Fibroblast of skin of scalp (primary cell): ENCODE measurements at regions not wholly inside any gene's neighbourhood (a gene's known extent, or its start where the extent isn't known, plus 50 kb on each side); places are given as distances from the start of the nearest gene placed in this dataset.
"Not testable (repeated sequence)": the region's sequence is repeated elsewhere in the genome, so short reads cannot be mapped to it uniquely, and the experiment has no call there.

Source experiments
- DNase-seq: peaks from one replicate; pipeline ENCODE4 v3.0.0-alpha.2; 2013

DNA sequence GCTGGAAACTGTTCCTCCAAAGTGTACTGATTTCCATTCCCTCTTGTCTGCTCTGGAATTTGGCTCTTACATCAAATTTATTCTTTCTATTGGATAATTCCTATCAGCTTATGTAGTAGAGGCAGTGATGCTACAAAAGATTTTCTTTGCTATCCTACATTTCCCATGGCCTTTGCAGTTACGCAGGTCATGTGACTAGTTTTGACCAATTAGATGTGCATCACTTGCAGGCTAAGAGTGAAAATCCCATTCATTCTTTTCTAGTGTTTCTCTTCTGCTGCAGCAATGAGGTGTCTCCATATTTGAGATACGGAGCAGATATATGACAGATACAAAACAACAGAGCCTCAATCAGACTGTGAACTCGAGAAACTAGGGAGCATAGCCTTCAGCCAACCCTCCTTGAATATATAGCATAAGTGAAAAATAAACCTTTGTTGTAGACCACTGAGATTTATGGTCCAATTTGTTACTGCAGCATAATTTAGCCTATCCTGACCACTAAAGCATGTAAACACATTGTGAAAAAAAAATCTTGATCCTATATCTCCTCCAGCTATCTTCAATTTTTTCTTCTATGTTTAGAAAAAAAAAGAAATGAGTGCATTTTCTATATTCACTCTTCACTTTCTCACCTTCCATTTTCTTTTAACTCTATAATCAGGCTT lies 102.0 kb downstream of the HNMT start:
- no peak for DNase-seq

DNA sequence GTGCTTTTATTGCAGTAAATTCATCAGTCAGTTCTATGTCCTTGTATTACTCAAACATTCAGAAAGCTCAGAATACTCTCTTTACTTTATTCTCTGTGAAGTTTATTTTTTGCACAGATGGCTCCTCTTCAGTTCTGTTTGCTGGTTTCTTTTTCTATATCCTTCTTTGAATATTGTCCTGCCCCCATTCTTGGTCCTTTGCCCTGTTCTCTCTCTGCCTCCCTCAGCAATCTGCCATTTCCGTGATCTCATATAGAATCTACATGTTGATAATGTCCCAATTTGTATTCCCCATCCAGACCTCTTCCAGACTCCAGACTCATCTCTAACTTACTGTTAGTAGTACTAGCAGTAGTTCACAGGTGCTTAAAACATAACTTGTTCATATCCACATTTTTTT lies 102.6 kb downstream of the HNMT start:
- DNase-seq = no peak

DNA sequence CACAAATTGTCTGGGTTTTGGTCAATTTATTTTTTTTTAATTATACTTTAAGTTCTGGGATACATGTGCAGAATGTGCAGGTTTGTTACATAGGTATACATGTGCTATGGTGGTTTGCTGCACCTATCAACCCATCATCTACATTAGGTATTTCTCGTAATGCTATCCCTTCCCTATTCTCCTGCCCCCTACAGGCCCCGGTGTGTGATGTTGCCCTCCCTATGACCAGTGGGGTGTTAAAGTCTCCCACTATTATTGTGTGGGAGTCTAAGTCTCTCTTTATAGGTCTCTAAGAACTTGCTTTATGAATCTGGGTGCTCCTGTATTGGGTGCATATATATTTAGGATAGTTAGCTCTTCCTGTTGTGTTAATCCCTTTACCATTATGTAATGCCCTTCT lies 104.4 kb downstream of the HNMT start:
- not testable (repeated sequence) for DNase-seq

DNA sequence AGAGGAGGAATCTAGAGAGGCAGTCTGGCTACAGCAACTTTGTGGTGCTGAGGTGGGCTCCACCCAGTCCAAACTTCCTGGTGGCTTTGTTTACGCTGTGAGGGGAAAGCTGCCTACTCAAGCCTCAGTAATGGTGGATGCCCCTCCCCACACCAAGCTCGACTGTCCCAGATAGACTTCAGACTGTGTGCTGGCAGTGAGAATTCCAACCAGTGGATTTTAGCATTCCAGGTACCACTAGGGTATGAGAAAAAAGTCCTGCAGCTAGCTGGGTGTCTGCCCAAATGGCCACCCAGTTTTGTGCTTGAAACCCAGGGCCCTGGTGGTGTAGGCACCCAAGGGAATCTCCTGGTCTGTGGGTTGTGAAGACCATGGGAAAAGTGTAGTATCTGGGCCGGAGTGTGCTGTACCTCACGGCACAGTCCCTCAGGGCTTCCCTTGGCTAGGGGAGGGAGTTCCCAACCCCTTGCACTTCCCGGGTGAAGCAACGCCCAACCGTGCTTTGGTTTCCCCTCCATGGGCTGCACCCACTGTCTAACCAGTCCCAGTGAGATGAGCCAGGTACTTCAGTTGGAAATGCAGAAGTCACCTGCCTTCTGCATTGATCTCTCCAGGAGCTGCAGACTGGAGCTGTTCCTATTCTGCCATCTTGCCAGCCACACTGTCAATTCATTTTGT lies 106.9 kb downstream of the HNMT start:
- DNase-seq = not testable (repeated sequence)

DNA sequence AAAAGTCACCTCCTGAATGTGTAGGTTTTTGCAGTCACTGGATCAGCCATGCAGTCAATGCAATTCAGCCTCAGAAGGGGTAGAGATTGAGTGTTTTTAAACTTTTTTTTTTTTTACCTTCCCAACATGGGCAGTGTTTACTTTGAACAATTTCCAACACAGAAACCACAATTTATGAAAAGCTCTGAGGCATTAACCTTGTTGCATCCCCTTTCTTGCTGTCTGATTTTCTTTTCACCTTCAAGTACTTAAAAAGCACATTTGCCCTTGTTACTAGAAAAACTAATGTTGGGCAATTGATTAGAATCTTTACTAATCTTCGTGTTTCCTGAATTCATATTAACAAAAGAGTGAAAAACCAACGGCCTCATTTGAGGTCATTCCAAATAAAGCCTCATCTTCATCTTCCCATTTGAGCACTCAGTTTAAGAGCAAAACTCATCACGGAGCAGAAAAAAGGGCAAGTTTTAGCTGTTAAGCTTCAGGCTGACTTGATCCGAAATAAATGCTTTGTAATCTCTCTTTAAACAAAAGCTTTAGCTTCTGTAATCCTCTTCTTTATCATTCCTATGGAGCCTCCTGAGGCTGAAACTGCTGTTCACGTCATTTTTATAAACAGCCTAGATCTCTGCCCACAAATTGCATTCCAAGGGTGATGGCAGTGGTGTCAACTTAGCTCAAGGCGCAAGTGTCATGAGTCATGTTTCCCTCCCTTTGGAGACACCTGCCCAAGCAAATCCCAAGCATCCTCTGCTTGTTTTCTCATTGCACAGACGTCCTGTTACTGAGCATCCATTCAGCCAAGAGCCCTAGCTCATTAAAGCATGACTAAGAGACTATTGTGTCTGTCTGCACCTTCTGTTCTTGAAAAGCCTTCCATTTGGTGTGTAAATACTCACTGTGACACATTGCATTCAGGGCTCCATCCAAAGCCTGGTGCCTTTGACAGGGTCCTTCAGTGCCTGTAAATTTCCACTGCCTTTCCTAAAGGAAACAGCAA lies 107.7 kb downstream of the HNMT start:
- no peak for DNase-seq

DNA sequence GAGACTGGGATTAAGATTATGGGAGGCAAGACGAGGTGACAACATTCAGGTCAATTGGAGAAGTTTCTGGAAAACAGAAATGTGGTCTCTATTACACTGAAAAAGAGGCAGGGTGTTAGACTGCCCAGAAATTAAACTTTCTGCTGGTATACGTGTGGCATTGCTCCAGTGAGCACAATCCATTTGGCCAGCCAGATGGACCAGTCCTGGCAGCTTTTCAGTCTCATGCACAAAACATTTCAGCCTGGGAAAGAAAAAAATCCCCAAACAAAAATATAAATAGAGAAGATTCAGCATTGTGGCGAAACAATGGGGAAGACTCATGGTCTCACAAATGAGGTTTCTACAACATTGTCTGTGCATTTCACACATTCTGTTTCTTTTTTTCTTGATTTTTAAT lies 113.9 kb downstream of the HNMT start:
- no peak for DNase-seq

DNA sequence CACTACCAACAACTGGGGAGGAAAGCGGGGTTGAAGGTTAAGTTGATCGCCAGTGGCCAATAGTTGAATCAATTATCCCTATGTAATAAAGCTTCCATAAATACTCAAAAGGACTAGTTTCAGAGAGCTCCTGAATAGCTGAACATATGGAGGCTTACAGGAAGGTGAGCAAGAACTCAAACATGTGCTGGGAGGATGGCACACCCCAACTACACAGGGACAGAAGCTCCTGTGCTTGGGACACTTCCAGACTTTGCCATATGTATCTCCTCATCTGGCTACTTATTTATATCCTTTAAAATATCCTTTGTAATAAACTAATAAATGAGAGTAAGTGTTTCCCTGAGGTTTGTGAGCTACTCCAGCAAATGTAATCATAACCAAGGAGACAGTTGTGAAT lies 115.7 kb downstream of the HNMT start:
- DNase-seq = no peak

DNA sequence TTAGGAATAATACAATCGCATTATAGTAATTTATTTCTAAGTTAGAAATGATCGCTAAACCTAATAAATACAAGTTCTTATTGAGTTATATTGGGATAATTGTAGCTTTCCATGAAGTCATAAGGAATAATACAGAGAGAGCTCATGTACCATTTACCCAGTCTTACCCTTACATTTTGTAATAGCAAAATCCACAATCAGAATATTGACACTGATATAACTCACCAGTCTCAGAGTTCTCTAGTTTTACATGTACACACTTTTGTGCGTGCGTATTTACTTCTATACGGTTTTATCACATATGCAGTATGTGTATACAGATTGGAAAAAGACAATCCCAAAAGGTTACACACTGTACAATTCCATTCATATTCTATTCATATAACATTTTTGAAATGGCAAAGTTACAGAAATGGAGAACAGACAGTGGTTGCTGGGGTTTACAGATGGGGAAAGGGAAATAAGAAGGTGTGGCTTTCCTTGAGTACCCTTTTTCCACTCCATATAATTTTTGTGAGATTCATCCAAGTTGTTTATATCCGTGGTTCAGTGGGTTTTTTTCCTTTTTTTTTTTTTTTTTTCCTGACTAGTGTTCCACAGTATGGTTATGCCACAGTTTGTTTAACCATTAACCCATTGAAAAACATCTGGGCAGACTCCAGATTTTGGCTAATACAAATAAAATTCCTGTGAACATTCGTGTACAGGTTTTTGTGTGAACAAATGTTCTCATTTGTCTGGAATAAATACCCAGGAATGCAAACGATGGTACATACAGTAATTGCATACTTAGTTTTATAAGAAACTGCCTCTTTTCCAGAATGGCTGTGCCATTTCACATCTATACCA lies 117.2 kb downstream of the HNMT start:
- no peak for DNase-seq

DNA sequence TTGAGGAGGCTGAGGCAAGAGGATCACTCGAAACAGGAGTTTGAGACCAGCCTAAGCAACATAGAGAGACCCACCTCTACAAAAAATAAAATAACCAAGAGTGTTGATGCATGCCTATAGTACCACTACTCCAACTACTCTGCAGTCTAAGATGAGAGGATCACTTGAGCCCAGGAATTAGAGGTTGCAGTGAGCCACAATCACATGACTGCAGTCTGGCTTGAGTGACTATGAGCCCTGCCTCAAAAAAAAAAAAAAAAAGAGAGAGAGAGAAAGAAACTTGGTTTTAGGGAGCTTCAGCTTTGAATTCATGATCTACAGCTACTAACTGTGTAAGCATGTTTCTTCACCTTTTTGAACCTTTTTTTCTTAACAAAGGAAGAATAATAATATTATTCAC lies 119.9 kb downstream of the HNMT start:
- no peak for DNase-seq

DNA sequence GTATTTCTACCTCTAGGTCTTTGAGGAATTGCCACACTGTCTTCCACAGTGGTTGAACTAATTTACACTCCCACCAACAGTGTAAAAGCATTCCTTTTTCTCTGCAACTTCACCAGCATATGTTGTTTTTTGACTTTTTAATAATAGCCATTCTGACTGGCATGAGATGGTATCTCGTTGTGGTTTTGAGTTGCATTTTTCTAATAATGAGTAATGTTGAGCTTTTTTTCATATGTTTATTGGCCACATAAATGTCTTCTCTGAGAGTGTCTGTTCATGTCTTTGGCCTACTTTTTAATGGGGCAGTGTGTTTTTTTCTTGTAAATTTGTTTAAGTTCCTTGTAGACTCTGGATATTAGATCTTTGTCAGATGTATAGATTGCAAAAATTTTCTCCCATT lies 121.2 kb downstream of the HNMT start:
- DNase-seq = peak; percentile 43

DNA sequence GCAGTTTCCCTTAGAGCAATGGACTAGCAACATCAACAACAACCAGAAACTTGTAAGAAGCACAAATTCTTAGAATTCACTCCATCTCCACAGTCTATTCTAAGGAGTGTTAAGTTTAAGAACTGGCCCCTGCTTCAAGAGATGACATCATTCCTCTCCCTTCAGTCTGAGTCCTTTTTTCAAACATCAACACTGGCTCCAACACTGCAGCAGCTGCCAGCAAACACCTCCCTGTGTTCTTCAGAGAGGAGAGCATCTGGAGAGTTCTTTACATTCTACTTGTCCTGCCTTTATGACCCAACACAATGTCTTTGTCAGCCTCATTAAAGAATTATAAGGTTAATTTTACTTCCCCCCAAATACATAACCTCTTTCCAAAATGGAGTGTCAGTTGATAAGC lies 122.3 kb downstream of the HNMT start:
- DNase-seq = peak; percentile 27

DNA sequence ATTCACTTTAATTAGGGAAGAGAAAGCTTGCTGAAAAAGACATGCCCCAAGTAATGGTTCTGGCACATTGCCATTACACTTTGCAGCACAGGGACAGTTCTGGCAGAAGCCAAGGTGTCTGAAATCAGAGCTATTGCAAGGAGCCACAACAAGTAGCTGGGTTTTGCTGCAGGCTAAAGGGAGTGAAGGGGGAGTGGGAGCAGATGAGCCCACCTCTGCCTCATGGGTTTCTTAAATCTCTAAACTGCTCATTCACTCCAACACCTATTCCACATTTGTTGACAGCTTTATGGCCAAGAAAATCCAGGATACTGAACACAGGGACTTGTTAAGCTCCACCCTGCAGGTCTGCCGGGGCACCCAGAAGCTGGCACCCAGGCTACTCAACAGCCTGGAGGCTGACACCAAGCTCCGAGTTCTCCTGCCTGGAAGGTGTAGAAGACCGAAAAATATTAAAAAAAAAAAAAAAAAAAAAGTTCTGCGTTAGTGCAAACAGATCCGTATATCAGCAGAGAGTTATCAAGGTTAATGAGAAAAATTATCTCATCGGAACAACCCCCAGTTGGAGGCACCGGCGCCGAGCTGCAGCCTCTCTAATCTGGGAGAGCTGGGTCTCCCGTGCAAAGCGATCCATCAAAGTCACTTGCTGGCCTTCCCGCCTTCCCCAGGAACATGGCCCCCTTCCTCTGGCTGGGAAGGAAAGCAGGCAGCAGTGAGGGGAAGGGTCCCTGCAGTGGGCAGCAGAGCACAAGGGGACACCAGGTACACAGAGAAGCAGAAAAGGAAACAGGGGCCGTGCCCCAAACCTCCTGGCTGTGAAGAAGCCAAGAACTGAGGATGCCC lies 123.7 kb downstream of the HNMT start:
- no peak for DNase-seq

DNA sequence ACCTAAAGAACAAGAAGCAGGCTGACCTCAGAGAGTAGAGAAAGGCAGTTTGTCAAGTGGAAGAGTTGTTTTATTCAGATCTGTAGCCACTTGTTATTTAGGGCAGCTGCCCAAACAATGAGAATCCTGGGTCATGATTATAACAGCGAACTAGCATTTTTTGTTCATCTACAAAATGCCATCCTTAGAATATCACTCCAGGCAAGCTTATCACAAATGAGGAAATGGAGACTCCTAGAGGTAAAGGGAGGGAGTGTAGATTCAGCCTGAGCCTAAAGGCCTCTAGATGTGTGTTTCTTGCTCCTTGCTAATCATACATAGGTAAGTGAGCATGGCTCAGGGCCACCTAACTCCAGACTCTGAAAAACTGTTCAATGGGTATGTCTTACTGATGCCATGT lies 126.1 kb downstream of the HNMT start:
- DNase-seq = peak; percentile 46

DNA sequence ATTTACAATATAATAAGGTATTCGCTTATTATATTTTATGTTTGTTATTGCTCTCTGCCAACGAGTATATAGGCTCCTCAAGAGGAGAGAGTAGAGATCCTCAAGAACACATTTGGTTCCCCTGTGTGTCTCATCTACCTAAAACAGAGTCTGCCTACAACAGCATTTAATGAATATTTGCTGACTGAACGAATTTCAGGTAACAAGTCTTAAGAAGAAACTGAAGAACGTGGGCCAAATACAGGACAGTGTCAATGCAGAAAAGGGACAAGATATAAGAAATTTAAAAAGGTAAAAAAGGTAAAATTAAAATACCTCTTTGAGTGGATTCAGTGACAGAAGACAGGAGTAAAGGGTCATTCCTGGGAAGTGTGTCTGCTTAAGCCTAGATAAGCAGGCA lies 129.2 kb downstream of the HNMT start:
- DNase-seq = no peak

DNA sequence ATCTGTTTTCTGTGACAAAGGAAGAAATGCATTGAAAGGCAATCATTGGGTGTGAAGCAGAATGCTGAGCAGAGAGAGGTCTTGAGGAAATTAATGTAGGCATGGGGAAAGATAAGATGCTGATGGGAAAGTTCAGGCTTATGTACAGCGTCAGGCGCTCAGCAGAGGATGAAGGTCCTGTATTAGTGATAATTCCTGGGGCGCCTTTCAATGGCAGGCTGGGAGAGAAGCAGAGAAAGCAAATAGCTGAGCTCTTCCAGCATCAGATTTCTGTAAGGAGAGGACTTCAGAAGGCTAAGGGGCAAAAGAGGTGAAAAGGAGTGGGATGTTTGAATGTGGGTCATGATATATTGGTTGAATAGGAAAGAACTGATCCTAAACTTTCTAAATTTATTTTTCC lies 129.8 kb downstream of the HNMT start:
- DNase-seq = no peak

DNA sequence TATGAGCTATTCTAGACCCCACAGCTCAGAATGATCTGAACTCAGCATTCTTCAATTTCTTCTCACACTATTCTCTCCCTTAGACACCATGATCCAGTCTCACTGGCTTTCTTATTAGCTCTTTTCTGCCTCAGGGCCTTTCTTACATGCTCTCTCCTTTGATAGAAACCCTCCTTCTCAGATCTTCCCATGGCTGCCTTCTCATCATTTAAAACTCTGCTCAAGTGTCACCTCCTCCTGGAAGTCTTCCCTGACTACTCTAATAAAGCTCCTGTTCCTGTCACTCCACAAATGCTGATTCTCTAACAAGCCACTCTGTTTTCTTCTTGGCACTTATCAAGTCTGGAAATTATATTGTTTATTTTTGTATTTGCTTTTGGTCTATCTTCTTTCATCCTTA lies 131.1 kb downstream of the HNMT start:
- no peak for DNase-seq

DNA sequence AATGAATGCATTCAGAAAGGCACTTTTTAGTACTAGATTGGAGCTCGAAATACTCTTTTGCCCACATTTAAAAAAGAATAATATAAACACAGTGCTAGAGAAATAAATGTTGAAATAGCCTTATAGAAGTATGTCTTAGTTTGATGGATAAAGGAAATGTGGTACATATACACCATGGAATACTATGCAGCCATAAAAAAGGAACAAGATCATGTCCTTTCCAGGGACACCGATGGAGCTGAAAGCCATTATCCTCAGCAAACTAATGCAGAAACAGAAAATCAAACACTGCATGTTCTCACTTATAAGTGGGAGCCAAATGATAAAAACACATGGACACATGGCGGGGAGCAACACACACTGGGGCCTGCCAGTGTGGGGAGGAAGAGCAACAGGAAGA lies 135.0 kb downstream of the HNMT start:
- DNase-seq = not testable (repeated sequence)

DNA sequence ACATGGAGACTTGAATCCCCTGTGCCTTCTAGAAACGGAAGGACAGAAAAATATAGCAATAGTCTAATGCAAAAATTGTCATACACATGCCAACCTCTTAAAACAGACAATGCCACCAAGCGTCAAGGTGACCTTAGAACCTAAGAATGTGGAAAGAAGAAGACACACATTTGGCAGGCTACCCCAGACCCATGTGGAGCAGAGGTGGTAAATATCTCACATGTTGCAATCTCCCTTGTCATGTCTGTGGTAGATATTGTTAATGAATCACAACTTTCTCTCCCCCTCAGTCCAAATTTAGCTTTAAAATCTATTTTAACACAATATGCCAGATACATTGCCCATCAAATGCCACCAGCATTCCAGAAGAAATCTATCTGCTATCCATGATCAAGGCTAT lies 137.4 kb downstream of the HNMT start:
- DNase-seq = no peak

DNA sequence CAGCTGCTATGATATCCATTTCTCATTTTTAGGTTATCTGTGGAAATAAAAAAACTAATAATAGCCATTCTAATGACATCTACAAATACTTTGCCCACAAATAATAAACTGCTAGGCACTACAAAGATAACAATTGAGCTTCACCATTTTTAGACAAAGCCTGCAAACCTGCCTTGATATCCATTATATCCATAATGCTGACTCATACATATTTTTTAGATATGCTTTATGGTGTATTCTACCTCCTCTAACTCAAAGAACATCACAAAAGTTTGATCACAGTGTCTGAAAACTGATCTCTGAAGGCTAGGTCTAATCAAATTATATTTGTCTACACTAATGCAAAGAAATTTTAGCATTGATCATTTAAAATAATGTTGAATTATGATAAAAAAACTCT lies 138.4 kb downstream of the HNMT start:
- no peak for DNase-seq

DNA sequence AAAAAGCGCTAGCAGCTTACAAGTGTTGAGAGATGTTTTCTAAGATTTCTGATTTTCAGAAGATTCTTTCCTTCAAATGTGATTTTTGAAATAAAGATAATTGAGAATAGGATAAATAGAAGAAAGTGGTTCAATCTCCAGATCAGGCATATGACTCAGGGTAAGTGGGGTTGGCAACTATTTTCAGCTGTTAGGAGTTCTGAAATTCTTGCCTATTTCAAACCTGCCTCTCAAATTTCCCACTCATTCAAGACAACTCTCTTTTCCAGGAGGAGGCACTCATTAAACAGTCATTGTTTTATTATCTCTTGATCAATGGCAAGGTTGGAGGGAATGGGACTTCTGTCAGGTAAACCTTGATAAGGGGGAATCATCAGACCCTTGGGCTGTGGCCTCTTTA lies 138.9 kb downstream of the HNMT start:
- no peak for DNase-seq

DNA sequence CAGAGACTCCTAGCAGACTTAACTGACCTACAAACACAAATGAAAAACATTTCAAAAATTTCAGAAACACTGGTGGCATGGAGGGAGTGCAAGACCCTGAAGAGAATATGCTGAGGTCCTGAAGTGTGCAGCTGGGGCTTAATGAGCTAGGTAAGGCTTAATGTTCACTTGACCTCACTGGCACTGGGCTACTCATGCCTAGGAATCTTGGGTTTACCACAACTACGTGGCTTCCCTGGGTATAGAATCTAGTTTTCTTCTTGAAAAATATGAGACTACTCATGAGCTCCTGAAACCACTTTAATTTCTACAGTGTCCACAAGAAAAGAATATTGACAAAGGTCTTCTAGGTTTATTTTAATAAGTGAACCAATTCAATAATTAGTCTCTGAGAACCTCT lies 139.8 kb downstream of the HNMT start:
- DNase-seq = no peak

DNA sequence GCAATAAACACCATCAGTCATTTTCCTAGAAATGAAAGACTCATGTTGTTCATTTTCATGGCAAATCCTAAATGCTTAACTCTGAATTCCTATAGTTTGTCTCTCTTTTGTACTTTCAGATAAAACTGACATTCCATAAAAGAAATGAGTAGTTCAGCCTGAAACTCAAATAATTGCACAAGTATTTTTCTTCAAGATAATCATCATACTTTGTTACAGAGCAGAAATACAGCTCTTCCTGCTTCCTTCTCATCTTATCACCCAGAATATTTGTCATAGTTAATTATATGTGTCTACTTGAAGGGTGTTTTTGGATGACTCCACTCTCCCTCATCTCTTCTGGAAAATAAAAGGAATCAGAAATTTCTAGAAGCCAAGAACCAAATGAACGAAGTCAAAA lies 141.1 kb downstream of the HNMT start:
- no peak for DNase-seq
